HCT116 (cell line): ENCODE measurements at regions not wholly inside any gene's neighbourhood (a gene's known extent, or its start where the extent isn't known, plus 50 kb on each side); places are given as distances from the start of the nearest gene placed in this dataset.

Experiments
- ATF3 ChIP-seq: IDR thresholded peaks from 2 replicates; pipeline ENCODE4 v1.6.1; 2012
- CTCF ChIP-seq, 3 experiments: fragments of 200-600 bp in 1 of 3; sonication (generic) in 1 of 3; IDR thresholded peaks in 2 of 3; conservative IDR thresholded peaks in 1 of 3; 2 replicates each; pipeline ENCODE4 v1.5.1; 2012 to 2017; ENCODE audit warnings: low read depth in 2 of 3, low read length in 2 of 3, antibody characterized with exemption in 1 of 3, borderline replicate concordance in 1 of 3, control low read depth in 1 of 3, mild to moderate bottlenecking in 1 of 3, mixed read lengths in 1 of 3, mixed run types in 1 of 3, moderate library complexity in 1 of 3; ENCODE audit not compliant: insufficient read depth in 1 of 3
- ELF1 ChIP-seq: IDR thresholded peaks from 2 replicates; pipeline ENCODE4 v1.6.1; 2012; ENCODE audit warnings: low read depth, borderline replicate concordance
- EZH2 ChIP-seq: fragments of 200-600 bp; sonication (generic); IDR thresholded peaks from 2 replicates; pipeline ENCODE4 v1.6.1; 2017; ENCODE audit warnings: antibody characterized with exemption, mixed run types
- POLR2A ChIP-seq: IDR thresholded peaks from 2 replicates; pipeline ENCODE4 v1.7.0; 2011; ENCODE audit warnings: borderline replicate concordance; ENCODE audit not compliant: insufficient read depth, insufficient read length; ENCODE audit errors: extremely low read depth
- POLR2AphosphoS5 ChIP-seq: IDR thresholded peaks from 2 replicates; pipeline ENCODE4 v1.6.1; 2011; ENCODE audit warnings: mild to moderate bottlenecking, low read depth, low read length, moderate library complexity
- SIN3A ChIP-seq: IDR thresholded peaks from 2 replicates; pipeline ENCODE4 v1.6.1; 2012; ENCODE audit warnings: low read depth
- ZBTB33 ChIP-seq: IDR thresholded peaks from 2 replicates; pipeline ENCODE4 v1.6.1; 2011; ENCODE audit warnings: mild to moderate bottlenecking, low read length, moderate library complexity; ENCODE audit not compliant: insufficient replicate concordance; ENCODE audit errors: extremely low read depth
- ZNF274 ChIP-seq: fragments of 200-500 bp; sonication (Bioruptor generic); IDR thresholded peaks from 2 replicates; pipeline ENCODE4 v1.6.1; 2014; ENCODE audit warnings: mild to moderate bottlenecking, low read depth, low read length, inconsistent platforms

GRCh38 chr5:164763206-164763605, 1257.8 kb downstream of the MAT2B start:
- no peak for TF ChIP-seq SIN3A
- no peak for TF ChIP-seq POLR2AphosphoS5
- no peak for TF ChIP-seq CTCF (IDR thresholded peaks at IDR 0.05 in 2 of 3, conservative IDR thresholded peaks at IDR 0.05 in 1 of 3; ENCODE audit: borderline replicate concordance in 1 of 3, insufficient read depth in 1 of 3, low read depth in 2 of 3, low read length in 2 of 3)
- no peak for TF ChIP-seq EZH2
- TF ChIP-seq ZNF274, result no peak
- TF ChIP-seq POLR2A, result no peak
- no peak for TF ChIP-seq ATF3
- no peak for TF ChIP-seq ELF1
- no peak for TF ChIP-seq ZBTB33
